ENCODE measurements at regions not wholly inside any gene's neighbourhood (a gene's known extent, or its start where the extent isn't known, plus 50 kb on each side); places are given as distances from the start of the nearest gene placed in this dataset.

DNA sequence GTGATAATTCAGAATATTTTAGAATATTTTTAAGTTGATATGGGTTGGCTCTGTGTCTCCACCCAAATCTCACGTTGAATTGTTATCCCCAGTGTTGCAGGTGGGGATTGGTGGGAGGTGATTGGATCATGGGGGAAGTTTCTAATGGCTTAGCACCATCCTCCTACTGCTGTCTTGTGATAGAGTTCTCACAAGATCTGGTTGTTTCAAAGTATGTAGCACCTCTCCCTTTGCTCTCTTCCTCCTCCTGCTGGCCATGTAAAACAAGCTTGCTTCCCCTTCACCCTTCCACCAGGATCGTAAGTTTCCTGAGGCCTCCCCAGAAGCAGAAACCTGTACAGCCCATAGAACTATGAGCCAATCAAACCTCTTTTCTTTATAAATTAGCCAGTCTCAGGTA, 214.6 kb upstream of the C9orf72 start (continued):
- TF ChIP-seq EZH2 (IDR thresholded peaks at IDR 0.05; ENCODE audit: borderline replicate concordance, control insufficient read depth, low read depth, low read length) (no peak), POLR2AphosphoS2 (IDR thresholded peaks at IDR 0.05; ENCODE audit: low read depth, low read length) (no peak), SMAD1 (IDR thresholded peaks at IDR 0.05; ENCODE audit: low read depth, partially characterized antibody) (no peak), CBX3 (IDR thresholded peaks at IDR 0.05; ENCODE audit: borderline replicate concordance, low read depth) (no peak), TCF3 (IDR thresholded peaks at IDR 0.05; ENCODE audit: borderline replicate concordance, insufficient read depth, low read depth, low read length) (no peak), HCFC1 (IDR thresholded peaks at IDR 0.05; ENCODE audit: low read length) (no peak)
- TF ChIP-seq, protein P1, sequence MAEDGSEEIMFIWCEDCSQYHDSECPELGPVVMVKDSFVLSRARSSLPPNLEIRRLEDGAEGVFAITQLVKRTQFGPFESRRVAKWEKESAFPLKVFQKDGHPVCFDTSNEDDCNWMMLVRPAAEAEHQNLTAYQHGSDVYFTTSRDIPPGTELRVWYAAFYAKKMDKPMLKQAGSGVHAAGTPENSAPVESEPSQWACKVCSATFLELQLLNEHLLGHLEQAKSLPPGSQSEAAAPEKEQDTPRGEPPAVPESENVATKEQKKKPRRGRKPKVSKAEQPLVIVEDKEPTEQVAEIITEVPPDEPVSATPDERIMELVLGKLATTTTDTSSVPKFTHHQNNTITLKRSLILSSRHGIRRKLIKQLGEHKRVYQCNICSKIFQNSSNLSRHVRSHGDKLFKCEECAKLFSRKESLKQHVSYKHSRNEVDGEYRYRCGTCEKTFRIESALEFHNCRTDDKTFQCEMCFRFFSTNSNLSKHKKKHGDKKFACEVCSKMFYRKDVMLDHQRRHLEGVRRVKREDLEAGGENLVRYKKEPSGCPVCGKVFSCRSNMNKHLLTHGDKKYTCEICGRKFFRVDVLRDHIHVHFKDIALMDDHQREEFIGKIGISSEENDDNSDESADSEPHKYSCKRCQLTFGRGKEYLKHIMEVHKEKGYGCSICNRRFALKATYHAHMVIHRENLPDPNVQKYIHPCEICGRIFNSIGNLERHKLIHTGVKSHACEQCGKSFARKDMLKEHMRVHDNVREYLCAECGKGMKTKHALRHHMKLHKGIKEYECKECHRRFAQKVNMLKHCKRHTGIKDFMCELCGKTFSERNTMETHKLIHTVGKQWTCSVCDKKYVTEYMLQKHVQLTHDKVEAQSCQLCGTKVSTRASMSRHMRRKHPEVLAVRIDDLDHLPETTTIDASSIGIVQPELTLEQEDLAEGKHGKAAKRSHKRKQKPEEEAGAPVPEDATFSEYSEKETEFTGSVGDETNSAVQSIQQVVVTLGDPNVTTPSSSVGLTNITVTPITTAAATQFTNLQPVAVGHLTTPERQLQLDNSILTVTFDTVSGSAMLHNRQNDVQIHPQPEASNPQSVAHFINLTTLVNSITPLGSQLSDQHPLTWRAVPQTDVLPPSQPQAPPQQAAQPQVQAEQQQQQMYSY (CRISPR knock-in tag; IDR thresholded peaks at IDR 0.05) = no peak

- in situ Hi-C loops (cut with MboI) = no loop called here
- no peak overlapping the region for H3K4me3 ChIP-seq
- POLR2A ChIA-PET = interaction anchor here (1.1 kb wide), 1 partner anchor 56 kb away, joined by 7 read pairs; no protein-coding TSS in a partner anchor
- TF ChIP-seq EZH2 (IDR thresholded peaks at IDR 0.05; ENCODE audit: borderline replicate concordance, control insufficient read depth, low read depth, low read length) (no peak), CEBPZ (IDR thresholded peaks at IDR 0.05; ENCODE audit: low read depth, low read length) (no peak), TARDBP (IDR thresholded peaks at IDR 0.05; ENCODE audit: borderline replicate concordance) (no peak), CHD1 (IDR thresholded peaks at IDR 0.05; ENCODE audit: low read depth, low read length) (no peak), ETV6 (conservative IDR thresholded peaks at IDR 0.05 in 1 of 2, IDR thresholded peaks at IDR 0.05 in 1 of 2; ENCODE audit: borderline replicate concordance in 1 of 2, low read depth in 1 of 2) (no peak)
- TF ChIP-seq, protein P2, sequence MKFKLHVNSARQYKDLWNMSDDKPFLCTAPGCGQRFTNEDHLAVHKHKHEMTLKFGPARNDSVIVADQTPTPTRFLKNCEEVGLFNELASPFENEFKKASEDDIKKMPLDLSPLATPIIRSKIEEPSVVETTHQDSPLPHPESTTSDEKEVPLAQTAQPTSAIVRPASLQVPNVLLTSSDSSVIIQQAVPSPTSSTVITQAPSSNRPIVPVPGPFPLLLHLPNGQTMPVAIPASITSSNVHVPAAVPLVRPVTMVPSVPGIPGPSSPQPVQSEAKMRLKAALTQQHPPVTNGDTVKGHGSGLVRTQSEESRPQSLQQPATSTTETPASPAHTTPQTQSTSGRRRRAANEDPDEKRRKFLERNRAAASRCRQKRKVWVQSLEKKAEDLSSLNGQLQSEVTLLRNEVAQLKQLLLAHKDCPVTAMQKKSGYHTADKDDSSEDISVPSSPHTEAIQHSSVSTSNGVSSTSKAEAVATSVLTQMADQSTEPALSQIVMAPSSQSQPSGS (IDR thresholded peaks at IDR 0.05; ENCODE audit: low read length) = no peak
Observed at GRCh38 chr9:27791311-27791710, 218.0 kb upstream of the C9orf72 start.

More at GRCh38 chr9:27791311-27791710, 218.0 kb upstream of the C9orf72 start:
- ATAC-seq = peak; percentile 52; the same call in 2 of the 3 replicates
- Histone ChIP-seq H3K4me1 (ENCODE audit: control insufficient read depth, insufficient read depth, low read length) (no peaks in the 10 kb centered on the region), H4K20me1 (ENCODE audit: control insufficient read depth, insufficient read depth) (no peaks in the 10 kb centered on the region), H3K4me2 (ENCODE audit: control insufficient read depth, insufficient read depth) (no peak overlapping the region), H2AFZ (ENCODE audit: control insufficient read depth, low read depth, low read length) (no peak overlapping the region), H3K9ac (ENCODE audit: control insufficient read depth, insufficient read depth, low read length) (no peak overlapping the region), H3K79me2 (ENCODE audit: control insufficient read depth, insufficient read depth, low read length) (no peaks in the 10 kb centered on the region), H3K27ac (ENCODE audit: control insufficient read depth, insufficient read depth) (no peak overlapping the region), H3K27me3 (replicated peaks in 1 of 2; ENCODE audit: control insufficient read depth in 2 of 2, insufficient read depth in 2 of 2, low read length in 1 of 2) (no peaks in the 10 kb centered on the region), H3K9me3 (replicated peaks; ENCODE audit: control insufficient read depth, insufficient read depth, low read length) (no peaks in the 10 kb centered on the region; the same call in 2 of the 3 replicates), H3K36me3 (ENCODE audit: control insufficient read depth in 2 of 2, insufficient read depth in 2 of 2, low read length in 1 of 2) (no peaks in the 10 kb centered on the region)
- FAIRE-seq = no peak
- intact Hi-C loops (cut with micrococcal nuclease; ENCODE audit: unreplicated experiment) = loop anchor here (10.0 kb wide), 1 partner anchor 63 kb away; no protein-coding TSS in a partner anchor
- BruUV-seq (replicated peaks) = no TSS peak
- WGBS (ENCODE audit: insufficient coverage, insufficient replicate concordance, low lambda C conversion rate, missing lambda C conversion rate) = 0% methylated on average over 1 of the region's 1 CpG
- RAD21 ChIA-PET (ENCODE audit: unreplicated experiment) = interaction anchor here (1.1 to 1.5 kb wide), 4 partner anchors 23 to 53 kb away, joined by 3 read pairs; no protein-coding TSS in a partner anchor
- DNase-seq (ENCODE audit: low read depth, low spot score) = no peak
- CTCF ChIA-PET = interaction anchor here (0.6 to 1.4 kb wide), 3 partner anchors 8 to 583 kb away, joined by 3 read pairs; no protein-coding TSS in a partner anchor
- SMC1A ChIA-PET (ENCODE audit: uncharacterized antibody, unreplicated experiment) = interaction anchor here (1.2 to 2.9 kb wide), 6 partner anchors 9 to 64 kb away, joined by 3 to 14 read pairs (median 8); no protein-coding TSS in a partner anchor
